ENCODE measurements at regions not wholly inside any gene's neighbourhood (a gene's known extent, or its start where the extent isn't known, plus 50 kb on each side); places are given as distances from the start of the nearest gene placed in this dataset.
"Not testable (repeated sequence)": the region's sequence is repeated elsewhere in the genome, so short reads cannot be mapped to it uniquely, and the experiment has no call there.

DNA sequence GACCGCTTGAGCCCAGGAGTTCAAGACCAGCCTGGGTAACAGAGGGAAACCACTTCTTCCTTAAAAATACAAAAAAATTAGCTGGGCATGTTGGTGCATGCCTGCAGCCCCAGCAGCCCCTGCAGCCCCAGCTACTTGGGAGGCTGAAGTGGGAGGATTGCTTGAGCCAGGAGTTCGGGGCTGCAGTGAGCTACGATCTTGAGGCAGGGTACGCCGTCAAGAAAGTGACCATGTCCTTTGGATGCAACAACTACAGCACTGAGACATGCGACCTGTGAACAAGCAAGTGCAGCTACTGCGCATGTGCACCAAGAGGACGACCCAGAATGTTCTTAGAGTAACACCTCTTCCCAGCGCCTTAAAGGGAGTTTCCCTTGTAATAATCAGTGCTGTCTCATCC, 66.6 kb upstream of the ZNF479 start:
- no peak for DNase-seq

DNA sequence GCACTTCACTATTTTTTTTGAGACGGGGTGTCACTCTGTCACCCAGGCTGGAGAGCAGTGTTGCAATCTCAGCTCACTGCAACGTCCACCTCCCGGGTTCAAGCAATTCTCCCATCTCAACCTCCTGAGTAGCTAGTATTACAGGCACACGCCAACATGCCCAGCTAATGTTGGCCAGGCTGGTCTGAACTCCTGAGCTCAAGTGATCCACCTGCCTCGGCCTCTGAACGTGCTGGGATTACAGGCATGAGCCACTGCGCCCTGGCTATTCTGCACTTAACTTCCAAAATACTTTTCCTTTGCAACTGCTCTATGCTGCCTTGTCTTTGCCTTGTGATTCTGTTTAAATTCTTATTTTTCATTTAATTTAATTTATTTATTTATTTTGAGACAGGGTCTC, 67.0 kb upstream of the ZNF479 start:
- no peak for DNase-seq

DNA sequence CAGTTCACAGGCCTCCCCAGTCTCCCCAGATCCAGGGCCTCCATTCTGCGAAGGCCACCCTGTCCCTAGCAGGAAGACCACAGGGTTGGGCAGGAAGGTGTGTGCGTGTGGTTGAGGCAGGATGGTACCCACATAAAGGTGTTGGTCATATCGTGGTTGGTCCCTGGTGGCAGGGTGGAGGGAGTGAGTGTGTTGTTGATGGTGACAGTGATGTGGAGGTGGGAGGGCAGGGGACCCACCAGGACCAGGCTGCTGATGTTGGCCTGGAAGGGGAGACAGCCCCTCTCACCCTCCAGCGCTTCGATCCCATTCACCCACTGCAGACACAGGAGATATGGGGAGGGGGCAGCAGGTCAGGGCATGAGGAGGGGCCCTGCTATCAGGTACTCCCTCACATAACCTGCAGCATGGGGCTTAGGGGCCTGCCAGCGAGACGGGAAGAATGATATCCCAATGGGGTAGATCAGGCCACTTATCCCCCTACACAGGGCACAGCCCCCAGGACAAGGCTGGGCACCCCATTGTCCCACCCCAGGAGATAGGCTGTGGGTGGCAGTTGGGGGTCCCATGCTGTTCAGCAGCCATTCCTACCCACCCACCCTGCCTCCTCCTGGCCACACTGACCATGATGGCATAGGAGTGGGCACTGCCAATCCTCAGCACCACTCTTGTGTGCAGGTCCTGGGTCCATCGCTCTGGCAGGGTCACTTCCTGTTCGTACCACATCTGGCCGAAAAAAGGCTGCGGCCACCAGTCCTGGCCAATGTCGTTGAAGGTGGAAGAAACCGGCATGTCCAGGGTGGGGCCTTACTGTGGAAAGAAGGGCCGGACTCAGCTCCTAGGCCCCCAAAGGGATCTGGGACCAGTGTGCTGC, 69.0 kb upstream of the ZNF479 start:
- DNase-seq = no peak

DNA sequence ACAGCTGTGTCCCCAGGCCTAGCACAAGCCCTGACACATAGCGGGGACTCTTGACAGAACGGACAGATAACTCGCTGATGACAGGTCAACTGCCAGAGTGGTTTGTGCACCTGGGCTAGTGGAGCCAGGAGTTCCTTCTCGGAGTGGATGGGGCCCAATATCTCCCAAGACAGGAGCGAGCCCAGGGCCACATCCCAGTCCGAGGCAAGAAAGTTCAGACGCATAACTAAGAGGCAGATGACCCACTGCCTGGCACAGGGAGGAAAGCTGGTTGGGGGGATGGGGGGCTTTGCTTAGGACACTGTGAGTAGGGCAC, 69.6 kb upstream of the ZNF479 start:
- DNase-seq = no peak

DNA sequence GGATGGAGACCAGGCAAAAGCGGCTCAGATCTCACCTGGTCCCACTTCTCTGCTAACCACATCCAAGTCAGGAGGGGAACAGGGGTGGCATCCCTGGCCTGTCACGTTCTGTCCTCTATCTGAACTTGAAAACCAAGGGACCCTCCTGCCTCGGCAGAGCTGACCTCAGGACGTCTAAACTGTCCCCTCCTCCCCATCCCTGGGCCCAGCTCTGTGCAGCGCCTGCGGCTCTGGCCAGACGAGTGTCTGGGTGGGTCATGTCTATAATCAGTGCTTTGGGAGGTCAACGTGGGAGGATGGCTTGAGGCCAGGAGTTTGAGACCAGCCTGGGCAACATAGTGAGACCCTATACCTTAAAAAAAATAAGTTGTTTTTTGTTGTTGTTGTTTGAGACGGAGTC, 70.0 kb upstream of the ZNF479 start:
- no peak for DNase-seq

DNA sequence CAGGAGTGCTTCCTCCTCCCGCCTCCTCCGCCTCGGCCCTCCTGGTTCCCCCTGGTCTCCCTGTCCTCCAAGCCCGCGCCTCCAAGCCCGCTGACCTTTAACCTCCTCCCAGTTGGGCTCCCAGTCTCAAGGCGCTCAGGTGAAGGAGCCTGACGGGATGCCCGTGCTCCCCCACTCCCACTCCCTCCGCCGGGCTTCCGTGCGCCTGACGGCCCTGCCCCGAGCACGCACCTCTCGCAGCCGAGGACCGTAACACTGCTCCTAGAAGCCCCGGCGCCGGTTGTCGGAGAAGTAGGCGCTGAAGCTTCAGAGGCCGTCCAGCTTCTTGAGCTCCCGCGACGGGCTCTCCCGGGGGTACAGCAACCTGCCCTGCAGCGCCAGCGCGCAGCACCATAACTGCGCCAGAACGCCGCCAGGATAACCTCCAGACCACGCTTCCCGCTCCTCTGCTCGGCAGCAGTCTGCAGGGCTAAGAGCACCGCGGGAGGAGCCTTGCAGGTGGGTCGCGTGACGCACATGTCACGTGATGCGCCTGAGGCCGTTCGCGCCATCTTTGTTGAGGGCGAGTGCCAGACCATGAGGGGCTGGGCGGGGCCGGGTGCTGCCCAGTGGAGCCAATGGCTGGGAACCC, 71.0 kb upstream of the ZNF479 start:
- DNase-seq = no peak

DNA sequence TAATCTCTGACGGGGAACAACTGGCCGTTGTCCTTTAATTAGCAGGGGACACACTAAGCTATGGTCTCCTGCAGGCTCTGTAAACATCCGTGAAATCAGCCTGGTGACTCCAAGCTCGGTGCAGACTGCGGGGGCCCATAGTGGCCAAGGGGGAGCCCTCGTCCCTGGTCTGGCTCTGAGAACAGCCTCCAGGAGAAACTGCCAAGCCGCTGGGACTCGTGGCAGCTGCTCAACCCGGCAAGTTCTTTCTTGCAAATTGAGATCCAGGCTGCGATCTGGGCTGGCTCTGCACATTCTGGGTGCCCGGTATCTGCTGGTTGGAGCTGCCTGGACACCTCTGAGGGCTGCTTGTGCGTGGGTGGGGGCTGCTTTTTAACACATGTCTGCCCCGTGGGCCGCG, 71.6 kb upstream of the ZNF479 start:
- not testable (repeated sequence) for DNase-seq

DNA sequence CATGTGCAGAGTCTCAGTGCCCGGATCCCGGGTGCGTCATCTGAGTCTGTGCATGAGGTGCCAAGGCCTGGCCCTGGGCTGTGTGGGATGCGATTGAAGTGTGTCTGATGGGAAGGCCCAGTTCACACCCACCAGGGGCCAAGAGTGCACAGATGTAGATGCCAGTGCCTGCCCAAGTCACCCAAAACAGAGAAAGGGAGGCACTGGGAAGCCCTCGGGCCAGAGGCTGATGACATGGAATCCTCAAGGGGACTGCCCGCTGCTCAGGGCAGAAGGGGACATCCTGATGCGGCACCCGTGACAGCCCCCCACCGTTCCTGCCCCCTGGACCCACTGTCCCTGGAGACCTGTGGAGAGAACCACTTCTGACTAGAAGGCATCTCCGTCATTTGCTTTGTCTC, 72.2 kb upstream of the ZNF479 start:
- no peak for DNase-seq

DNA sequence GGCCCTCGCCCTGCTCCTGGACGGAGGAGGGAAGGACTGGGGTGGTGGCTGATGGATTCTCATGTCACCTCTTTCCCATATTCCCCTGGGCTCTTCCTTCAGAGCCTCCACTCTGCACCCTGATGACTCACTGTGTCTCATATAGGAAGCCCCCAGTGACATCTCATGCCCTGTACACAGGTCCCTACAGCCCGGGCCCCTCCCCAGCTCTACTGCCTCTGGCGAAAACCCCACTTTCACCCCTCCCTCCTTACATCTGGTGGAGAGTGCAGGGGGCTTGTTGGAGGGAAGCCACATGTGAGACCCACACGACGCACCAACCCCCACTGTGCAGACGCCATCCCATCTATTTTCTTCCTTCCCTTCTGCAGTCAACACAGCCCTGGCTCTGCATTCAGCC, 72.8 kb upstream of the ZNF479 start:
- DNase-seq = no peak

DNA sequence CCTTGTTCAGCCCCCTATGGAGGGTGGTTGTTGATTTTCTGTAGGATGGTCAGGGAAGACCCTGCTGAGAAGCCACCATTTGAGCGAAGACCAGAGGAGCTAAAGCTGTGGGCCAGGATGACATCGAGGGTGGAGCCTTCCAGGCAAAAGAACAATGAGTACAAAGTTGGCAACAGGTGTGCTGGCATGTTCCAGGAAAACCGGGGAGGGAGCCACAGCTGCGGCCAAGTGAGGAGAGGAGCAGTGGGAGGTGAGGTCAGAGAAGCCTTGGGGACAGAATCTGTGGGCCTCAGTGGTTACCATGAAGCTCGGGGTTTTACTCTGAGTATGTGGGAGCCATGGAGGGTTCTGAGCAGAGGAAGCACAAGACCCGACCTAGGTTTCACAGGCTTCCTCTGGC, 75.6 kb upstream of the ZNF479 start:
- DNase-seq = no peak

DNA sequence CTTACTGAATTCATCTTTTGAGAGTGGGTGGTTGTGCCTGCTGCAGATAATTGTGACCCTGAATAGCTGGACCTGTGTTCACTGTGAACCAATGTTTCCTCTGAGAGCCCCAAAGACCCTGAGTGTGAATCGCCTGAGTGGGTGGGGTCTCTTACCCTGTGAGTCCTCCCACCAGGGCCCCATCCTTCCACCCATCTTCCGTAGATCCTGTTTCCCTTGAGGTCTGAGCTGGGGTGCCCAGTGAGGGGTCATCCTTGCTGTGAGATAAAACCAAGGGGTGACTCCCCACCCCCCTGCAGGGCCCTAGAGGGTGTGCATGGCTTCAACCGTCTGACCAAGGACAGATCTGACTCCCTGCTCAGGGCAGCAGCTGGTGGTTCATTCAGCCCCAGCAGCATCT, 78.0 kb upstream of the ZNF479 start:
- DNase-seq = no peak

DNA sequence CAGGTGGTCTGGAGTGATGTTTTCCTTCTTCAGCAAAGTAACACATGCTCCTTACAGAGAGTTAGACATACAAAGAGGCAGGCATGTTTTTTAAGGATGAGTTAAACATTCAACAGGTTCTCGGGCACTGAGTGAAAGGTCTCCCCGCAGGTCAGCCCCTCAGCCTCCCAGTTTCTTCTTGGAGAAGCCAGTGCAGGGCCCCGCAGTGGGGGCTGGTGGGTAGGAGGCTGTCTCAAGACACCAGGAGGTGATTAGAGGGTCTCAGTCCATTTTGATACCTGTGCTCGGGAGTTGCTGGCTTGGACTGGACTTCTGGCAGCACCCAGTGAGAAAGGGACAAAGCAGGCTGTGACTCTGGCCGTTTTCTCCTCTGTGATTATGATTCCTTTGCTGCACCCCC, 78.6 kb upstream of the ZNF479 start:
- DNase-seq = no peak

DNA sequence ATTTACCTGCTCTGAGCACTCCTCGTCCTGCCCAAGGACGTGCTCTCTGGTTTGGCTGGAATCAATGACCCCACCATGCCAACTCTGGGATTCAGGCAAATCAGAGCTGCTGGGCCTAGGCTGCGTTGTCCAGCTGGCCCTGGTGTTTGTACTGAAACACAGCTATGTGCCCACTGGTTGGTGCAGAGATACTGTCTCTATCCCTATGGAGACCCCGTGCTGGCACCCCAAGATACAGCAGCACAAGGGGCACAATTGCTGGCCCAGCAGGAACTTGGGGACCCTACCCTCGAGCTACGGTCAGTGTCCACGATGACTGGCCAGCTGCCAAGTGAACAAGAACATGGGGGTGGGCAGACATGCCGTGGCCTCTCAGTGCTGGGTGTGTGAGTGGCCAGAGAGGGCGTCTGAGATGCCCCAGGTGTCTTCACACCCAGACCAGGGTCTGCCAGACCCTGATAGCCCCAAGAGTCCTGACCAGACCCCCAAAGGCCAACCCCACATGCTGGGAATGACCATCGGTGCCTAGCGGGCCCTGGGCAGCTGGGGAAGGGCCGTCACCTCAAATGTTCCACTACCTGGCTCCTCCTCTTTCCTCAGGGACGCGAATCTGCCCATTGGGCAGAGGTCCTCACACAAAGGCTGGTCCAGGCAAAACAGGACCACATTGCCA, 79.3 kb upstream of the ZNF479 start:
- DNase-seq = no peak

DNA sequence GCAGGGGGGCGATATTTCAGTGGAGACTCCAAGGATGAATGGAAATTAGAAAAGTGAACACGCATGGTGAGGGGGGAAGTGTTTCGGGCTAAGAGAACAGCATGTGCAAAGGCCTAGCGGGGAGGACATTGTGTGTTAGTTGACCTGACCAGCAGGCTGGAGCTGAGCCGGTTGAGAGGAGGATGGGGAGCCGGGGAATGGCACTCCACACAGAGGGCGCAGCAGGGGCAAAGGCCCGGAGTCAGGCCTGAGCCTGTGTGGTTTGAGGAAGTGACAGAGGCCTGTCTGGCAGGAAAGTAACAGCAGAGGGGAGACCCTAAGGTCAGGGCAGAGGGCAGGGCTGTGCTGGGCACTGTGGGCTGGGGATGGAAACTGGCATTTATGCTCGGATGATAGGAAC, 83.2 kb upstream of the ZNF479 start:
- no peak for DNase-seq

DNA sequence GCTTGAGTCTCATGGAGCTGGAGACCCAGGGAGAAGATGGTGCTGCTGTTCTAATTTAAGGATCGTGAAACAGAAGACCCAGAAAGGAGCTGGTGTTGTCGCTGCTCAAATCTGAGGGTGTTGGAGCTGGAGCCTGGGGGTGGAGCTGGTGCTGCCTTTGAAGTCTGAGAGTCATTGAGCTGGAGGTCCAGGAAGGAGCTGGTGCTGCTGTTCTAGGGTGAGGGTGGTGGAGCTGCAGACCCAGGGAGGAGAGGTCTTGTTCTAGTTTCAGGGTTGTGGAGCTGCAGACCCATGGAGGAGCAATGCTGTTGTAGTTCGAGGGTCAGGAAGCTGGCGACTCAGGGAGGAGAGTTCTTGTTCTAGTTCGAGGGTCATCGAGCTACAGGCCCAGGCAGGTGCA, 84.1 kb upstream of the ZNF479 start:
- DNase-seq = no peak

DNA sequence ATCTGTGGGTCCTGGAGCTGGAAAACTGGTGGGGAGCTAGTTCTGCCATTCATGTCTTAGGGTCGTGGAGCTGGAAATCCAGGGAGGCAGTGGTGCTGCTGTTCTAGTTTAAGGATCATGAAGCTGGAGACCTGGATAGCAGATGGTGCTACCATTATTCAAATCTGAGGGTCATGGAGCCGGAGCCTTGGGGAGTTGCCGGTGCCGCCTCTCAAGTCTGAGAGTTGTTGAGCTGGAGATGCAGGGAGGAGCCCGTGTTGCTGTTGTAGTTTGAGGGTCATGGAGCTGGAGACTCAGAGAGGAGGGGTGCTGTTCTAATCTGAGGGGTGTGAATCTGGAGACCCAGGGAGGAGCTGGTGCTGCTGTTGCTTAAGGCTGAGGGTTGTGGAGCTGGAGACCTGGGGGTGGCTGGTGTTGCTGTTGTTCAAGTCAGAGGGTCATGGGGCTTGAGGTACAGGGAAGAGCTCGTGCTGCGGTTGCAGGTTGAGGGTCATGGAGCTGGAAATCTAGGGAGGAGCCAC, 86.0 kb upstream of the ZNF479 start:
- DNase-seq = no peak

DNA sequence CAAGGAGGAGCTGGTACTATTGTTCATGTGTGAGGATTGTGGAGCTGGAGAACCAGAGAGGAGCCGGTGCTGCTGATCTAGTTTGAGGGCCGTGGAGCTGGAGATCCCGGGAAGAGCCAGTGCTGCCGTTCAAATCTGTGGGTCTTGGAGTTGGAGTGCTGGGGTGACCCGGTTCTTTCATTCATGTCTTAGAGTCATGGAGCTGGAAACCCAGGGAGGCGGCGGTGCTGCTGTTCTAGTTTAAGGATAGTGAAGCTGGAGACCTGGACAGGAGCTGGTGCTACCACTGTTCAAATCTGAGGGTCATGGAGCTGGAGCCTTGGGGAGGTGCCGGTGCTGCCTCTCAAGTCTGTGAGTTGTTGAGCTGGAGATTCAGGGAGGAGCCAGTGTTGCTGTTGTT, 88.5 kb upstream of the ZNF479 start:
- DNase-seq = no peak

DNA sequence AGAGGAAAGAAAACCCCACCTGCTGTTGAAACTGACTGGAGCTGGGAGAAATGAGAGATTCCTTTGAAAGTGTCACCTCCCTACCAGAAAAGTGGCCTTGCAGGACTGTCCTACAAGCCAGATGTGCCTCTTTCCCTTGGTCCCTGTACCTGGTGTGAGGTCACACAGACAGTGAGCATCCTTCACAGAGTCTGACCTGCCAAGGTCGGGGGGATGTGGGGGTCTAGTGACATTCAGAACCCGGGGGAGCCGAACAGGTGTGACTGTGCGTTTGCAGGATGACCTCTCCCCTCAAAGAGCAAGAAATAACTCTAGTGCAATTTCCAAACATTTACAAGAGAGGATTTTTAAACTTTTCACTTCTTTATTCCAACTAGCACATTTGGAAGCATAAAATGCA, 93.4 kb upstream of the ZNF479 start:
- no peak for DNase-seq

DNA sequence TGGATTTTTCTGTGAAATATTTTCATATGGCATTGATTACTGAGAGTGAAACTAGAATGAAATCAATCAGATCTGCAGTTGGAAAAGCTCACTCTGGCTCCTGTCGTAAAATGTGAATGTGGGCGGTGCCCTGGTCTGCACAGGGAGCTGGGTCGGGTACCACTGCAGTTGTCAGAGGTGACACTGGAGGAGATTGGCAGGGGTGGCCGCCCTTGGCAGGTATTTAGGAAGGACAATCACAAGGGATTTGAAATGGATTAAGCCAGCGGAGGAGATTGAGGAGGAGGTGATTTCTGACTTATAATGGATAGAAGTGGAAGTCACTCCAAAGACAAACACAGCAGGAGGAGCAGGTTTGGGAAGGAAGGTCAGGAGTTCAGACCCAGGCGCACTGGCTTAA, 109.0 kb upstream of the ZNF479 start:
- not testable (repeated sequence) for DNase-seq

DNA sequence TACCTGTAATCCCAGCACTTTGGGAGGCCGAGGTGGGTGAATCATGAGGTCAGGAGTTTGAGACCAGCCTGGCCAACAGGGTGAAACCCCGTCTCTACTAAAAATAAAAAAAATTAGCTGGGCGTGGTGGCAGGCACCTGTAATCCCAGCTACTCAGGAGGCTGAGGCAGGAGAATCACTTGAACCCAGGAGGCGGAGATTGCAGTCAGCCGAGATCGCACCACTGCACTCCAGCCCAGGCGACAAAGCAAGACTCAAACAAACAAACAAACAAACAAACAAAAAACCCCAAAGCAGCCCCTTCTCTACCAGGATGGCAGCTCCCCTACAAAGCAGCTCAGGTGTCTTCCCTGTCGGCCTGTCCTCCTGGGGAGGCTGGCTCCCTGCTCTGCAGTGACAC, 111.3 kb upstream of the ZNF479 start:
- DNase-seq = not testable (repeated sequence)

DNA sequence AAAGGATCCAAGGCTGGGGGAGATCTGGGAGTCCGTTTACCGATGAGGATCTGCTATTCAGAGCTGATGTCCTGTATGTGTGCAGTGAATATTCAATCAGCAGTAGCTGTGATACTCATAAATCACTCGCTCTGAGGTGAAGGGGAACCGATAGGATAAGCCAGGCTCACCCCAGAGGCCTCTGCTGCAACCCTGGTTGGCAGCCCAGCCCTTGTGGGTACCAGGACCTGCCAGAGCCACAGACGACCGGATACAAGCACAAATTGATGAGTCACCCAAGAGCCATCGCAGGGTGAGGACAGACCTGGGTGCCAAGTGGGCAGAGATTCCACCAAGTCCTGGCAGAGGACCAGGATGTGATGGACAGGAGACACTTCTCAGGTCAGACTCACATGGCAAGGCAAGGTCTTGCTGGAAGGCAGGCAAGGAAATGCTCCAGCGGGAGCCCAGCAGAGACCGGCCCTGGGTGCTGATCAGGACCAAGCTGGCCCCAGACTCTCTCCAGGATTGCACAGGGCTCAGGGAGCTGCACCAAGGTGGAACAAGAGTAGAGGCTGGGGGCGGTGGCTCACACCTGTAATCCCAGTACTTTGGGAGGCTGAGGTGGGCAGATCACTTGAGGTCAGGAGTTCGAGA, 112.2 kb upstream of the ZNF479 start:
- DNase-seq = not testable (repeated sequence)

DNA sequence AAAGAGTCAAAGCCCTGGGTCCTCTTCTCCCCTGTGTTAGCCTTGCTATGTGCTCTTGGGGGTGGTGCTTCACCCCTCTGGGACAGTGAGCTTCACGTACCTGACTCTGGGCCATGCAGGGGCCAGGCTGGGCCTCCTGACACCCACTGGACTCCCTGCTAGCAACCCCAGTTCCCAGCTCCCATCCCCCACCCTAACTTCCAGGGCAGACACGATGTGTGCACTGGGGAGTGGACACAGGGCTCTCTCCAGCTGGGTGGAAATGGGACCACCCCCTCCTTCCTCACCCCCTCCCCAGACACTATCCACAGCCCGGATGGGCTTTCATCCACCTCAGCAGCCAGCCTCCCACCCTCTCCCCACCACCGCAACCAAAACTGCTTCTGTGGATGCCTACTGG, 113.0 kb upstream of the ZNF479 start:
- DNase-seq = no peak

DNA sequence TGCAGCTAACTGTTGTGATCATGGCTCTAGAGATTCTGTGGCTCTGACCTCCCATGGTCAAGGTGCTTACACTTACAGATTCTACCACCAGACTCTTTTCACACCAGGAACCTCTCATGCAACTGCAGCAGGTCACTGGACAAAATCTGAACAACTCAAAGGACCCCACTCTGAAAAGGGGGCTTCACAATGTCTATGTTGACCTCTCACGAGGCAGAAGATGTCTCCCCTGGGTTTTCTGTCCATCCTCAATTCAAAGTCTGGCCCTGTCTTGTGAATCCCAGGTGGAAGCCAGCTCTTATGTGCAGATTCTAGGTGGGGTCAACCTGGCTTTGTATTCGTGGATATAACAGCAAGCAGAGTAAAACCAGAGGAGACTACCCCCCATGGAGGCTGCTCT, 118.6 kb upstream of the ZNF479 start:
- no peak for DNase-seq
